IMR-90 (cell line): ENCODE measurements at regions not wholly inside any gene's neighbourhood (a gene's known extent, or its start where the extent isn't known, plus 50 kb on each side); places are given as distances from the start of the nearest gene placed in this dataset.

Experiments
- ATAC-seq: fragments of 200-7000 bp; cut with Tn5 transposase; 2 replicates; pipeline ENCODE4 v1.9.1; 2020; ENCODE audit warnings: low read depth, mild to moderate bottlenecking, moderate library complexity
- BruUV-seq: library from RNA; stranded (reverse); fragments of 400-500 nt; replicated peaks from 2 replicates; lab custom pipeline; 2021; lab: Mats Ljungman, UMichigan
- CTCF ChIA-PET: fragments of 300-600 bp; formaldehyde crosslinking; extraction: SDS; loops from one replicate; lab custom pipeline; 2021; ENCODE audit warnings: antibody characterized with exemption; lab: Yijun Ruan, JAX
- POLR2A ChIA-PET: fragments of 300-600 bp; sonication (Branson Sonifier 250); formaldehyde crosslinking; loops from one replicate; lab custom pipeline; 2022; ENCODE audit warnings: antibody characterized with exemption; ENCODE audit not compliant: unreplicated experiment; lab: Charles Lee
- DNase-seq: peaks from one replicate; pipeline ENCODE4 v3.0.0; 2013
- H2AFZ ChIP-seq: replicated peaks from 2 replicates; pipeline ENCODE3; 2013; ENCODE audit warnings: low read length, mild to moderate bottlenecking; ENCODE audit not compliant: poor library complexity
- H2AK5ac ChIP-seq: 2 replicates; pipeline ENCODE4 v1.6.1; 2013; ENCODE audit warnings: low read depth, low read length, inconsistent platforms
- H2AK9ac ChIP-seq: replicated peaks from 2 replicates; pipeline ENCODE3; 2013; ENCODE audit warnings: mild to moderate bottlenecking, low read depth, low read length, moderate library complexity; ENCODE audit not compliant: poor library complexity
- H2BK120ac ChIP-seq: 2 replicates; pipeline ENCODE4 v1.6.1; 2013; ENCODE audit warnings: low read depth, low read length, inconsistent platforms
- H2BK15ac ChIP-seq: 3 replicates; pipeline ENCODE4 v1.6.1; 2013; ENCODE audit warnings: low read depth, low read length, inconsistent platforms
- H2BK20ac ChIP-seq: 2 replicates; pipeline ENCODE4 v1.6.1; 2013; ENCODE audit warnings: low read depth, mild to moderate bottlenecking, inconsistent platforms, low read length, moderate library complexity
- H2BK5ac ChIP-seq: 2 replicates; pipeline ENCODE4 v1.6.1; 2013; ENCODE audit warnings: mild to moderate bottlenecking, low read depth, low read length, inconsistent platforms; ENCODE audit not compliant: poor library complexity, severe bottlenecking
- H3K14ac ChIP-seq: replicated peaks from 2 replicates; pipeline ENCODE4 v1.6.1; 2013; ENCODE audit warnings: low read depth, low read length, inconsistent platforms
- H3K18ac ChIP-seq: 2 replicates; pipeline ENCODE4 v1.6.1; 2013; ENCODE audit warnings: low read depth, low read length, control low read depth
- H3K23ac ChIP-seq: 2 replicates; pipeline ENCODE4 v1.6.1; 2013; ENCODE audit warnings: low read depth, low read length, inconsistent platforms
- H3K27ac ChIP-seq: 2 replicates; pipeline ENCODE4 v1.5.1; 2013; ENCODE audit warnings: mild to moderate bottlenecking, control low read depth, low read length; ENCODE audit not compliant: insufficient read depth
- H3K27me3 ChIP-seq: 2 replicates; pipeline ENCODE4 v1.6.1; 2013; ENCODE audit warnings: low read length; ENCODE audit not compliant: control insufficient read depth, insufficient read depth
- H3K36me3 ChIP-seq: 2 replicates; pipeline ENCODE4 v1.6.1; 2013; ENCODE audit warnings: low read length, mixed read lengths; ENCODE audit not compliant: control insufficient read depth, insufficient read depth
- H3K4ac ChIP-seq: 2 replicates; pipeline ENCODE4 v1.6.1; 2013; ENCODE audit warnings: low read depth, low read length, inconsistent platforms
- H3K4me1 ChIP-seq: 2 replicates; pipeline ENCODE4 v1.6.1; 2013; ENCODE audit warnings: low read length, mixed read lengths; ENCODE audit not compliant: control insufficient read depth, insufficient read depth
- H3K4me2 ChIP-seq: 2 replicates; pipeline ENCODE4 v1.6.1; 2013; ENCODE audit warnings: low read depth, mild to moderate bottlenecking, control low read depth, low read length, moderate library complexity
- H3K4me3 ChIP-seq: 2 replicates; pipeline ENCODE4 v1.5.1; 2013; ENCODE audit warnings: low read depth, mild to moderate bottlenecking, control low read depth, low read length, moderate library complexity; ENCODE audit not compliant: insufficient read depth
- H3K56ac ChIP-seq: 2 replicates; pipeline ENCODE4 v1.6.1; 2013; ENCODE audit warnings: low read length, inconsistent platforms; ENCODE audit not compliant: insufficient read depth; ENCODE audit errors: extremely low read depth
- H3K79me1 ChIP-seq, 2 experiments: 2 replicates each; pipeline ENCODE4 v1.6.1; 2013; ENCODE audit warnings: low read length in 2 of 2, inconsistent platforms in 1 of 2, low read depth in 1 of 2
- H3K9ac ChIP-seq: 2 replicates; pipeline ENCODE4 v1.6.1; 2013; ENCODE audit warnings: low read depth, low read length, control low read depth
- H3K9me1 ChIP-seq: 2 replicates; pipeline ENCODE4 v1.6.1; 2013; ENCODE audit warnings: low read length, inconsistent platforms; ENCODE audit not compliant: insufficient read depth
- H3K9me3 ChIP-seq: 2 replicates; pipeline ENCODE4 v1.6.1; 2013; ENCODE audit warnings: low read length; ENCODE audit not compliant: control insufficient read depth, insufficient read depth
- H4K20me1 ChIP-seq: 2 replicates; pipeline ENCODE4 v1.6.1; 2013; ENCODE audit warnings: low read length, inconsistent platforms; ENCODE audit not compliant: insufficient read depth
- H4K5ac ChIP-seq: 2 replicates; pipeline ENCODE4 v1.6.1; 2013; ENCODE audit warnings: mild to moderate bottlenecking, low read depth, low read length, control low read depth
- H4K8ac ChIP-seq, 2 experiments: 2 replicates each; pipeline ENCODE4 v1.6.1; 2013; ENCODE audit warnings: low read depth in 2 of 2, low read length in 2 of 2, control low read depth in 1 of 2, inconsistent platforms in 1 of 2
- H4K91ac ChIP-seq: 2 replicates; pipeline ENCODE4 v1.6.1; 2013; ENCODE audit warnings: low read depth, low read length, inconsistent platforms; ENCODE audit not compliant: insufficient read depth
- BHLHE40 ChIP-seq: fragments of 150-350 bp; IDR thresholded peaks from 2 replicates; pipeline ENCODE4 v1.6.1; 2016; ENCODE audit warnings: mild to moderate bottlenecking, low read depth, low read length
- CTCF ChIP-seq: conservative IDR thresholded peaks from 2 replicates; pipeline ENCODE4 v1.5.1; 2012; ENCODE audit warnings: mild to moderate bottlenecking, low read depth, low read length, improper control_type of control experiment
- MAFK ChIP-seq: IDR thresholded peaks from 2 replicates; pipeline ENCODE4 v1.6.1; 2012; ENCODE audit warnings: low read depth, low read length, improper control_type of control experiment
- MAZ ChIP-seq: IDR thresholded peaks from 2 replicates; pipeline ENCODE4 v1.6.1; 2012; ENCODE audit warnings: low read depth, mild to moderate bottlenecking, low read length, improper control_type of control experiment, moderate library complexity, borderline replicate concordance
- RAD21 ChIP-seq: IDR thresholded peaks from 2 replicates; pipeline ENCODE4 v1.6.1; 2012; ENCODE audit warnings: low read length, improper control_type of control experiment
- SMC3 ChIP-seq: fragments of 150-350 bp; IDR thresholded peaks from 2 replicates; pipeline ENCODE4 v1.6.1; 2016; ENCODE audit warnings: low read depth, mild to moderate bottlenecking, antibody characterized with exemption, low read length, moderate library complexity
- WGBS, 2 experiments: methylation state at CpG; one replicate each; pipeline versions ENCODE4 v1.1.5 to v1.1.7; 2013; ENCODE audit warnings: missing lambda C conversion rate in 2 of 2; ENCODE audit not compliant: insufficient read length in 1 of 2; ENCODE audit errors: extremely low coverage in 2 of 2; 5-methylcytosine and 5-hydroxymethylcytosine counted together
- dilution Hi-C: fragments of 300-500 bp; cut with HindIII; formaldehyde crosslinking; loops from one replicate; pipeline ENCODE4 v1.14.3; 2018; ENCODE audit warnings: low sequenced_read_pairs; ENCODE audit not compliant: unreplicated experiment
- in situ Hi-C: fragments of 300-500 bp; cut with MboI; formaldehyde crosslinking; loops from 3 replicates; pipeline ENCODE4 v1.14.3; 2019; ENCODE audit warnings: low sequenced_read_pairs, inconsistent platforms, mixed read lengths
- intact Hi-C: fragments of 100-400 bp; cut with micrococcal nuclease; formaldehyde crosslinking; loops from 2 replicates; pipeline ENCODE4 v1.10.0; 2022

DNA sequence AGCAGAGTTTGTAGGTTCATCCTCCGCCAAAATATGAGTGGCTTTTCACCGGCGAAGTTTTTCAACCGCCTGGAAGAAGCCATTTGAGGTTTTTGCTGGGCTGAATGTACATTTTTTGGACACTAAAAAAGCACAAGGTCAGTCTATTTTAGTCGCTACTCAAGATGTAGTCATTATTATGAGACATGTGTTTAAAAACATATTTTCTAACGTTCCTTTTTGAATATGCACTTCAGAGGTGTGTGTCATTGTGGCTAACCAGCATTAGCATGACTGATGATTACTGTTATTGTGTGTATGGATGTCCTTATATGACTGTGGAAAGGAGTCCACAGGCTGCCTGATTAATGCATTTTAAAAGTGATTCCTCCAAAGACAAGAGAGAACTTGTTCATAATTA, 605.4 kb downstream of the INHBA start:
- H2AK5ac ChIP-seq = no peak overlapping the region
- WGBS, 2 experiments = no CpG with 5 or more reads among the region's 6 CpGs
- H2BK5ac ChIP-seq = peak overlapping the region; percentile 96
- peak overlapping the region; percentile 98 for H2BK120ac ChIP-seq
- no peaks in the 10 kb centered on the region; the same call in 1 of the 2 replicates for H3K9me1 ChIP-seq
- POLR2A ChIA-PET = no interaction called here
- H3K14ac ChIP-seq = peak overlapping the region; percentile 91
- H2AFZ ChIP-seq = peak overlapping the region; percentile 25
- intact Hi-C loops (no loop called here), in situ Hi-C loops (no loop called here), dilution Hi-C loops (no loop called here)
- peaks cover 0 to 2% of the 10 kb centered on the region in 2 experiments; a peak in 1 of 4 replicates for H3K79me1 ChIP-seq
- H3K23ac ChIP-seq = peak overlapping the region; percentile 98
- peak overlapping the region; percentile 32; the same call in 1 of the 2 replicates for H3K9ac ChIP-seq
- DNase-seq = peak; percentile 95
- H3K4me2 ChIP-seq = peak overlapping the region; percentile 71
- H2BK20ac ChIP-seq = peak overlapping the region; percentile 87; the same call in 1 of the 2 replicates
- peak overlapping the region; percentile 47 for H3K27ac ChIP-seq
- peak overlapping the region; percentile 98 for H3K4ac ChIP-seq
- no peak overlapping the region for H2AK9ac ChIP-seq
- H3K9me3 ChIP-seq = no peaks in the 10 kb centered on the region
- peak; percentile 74 for ATAC-seq
- peak overlapping the region; percentile 84 for H3K56ac ChIP-seq
- BruUV-seq = no TSS peak
- no peaks in the 10 kb centered on the region for H4K20me1 ChIP-seq
- peak overlapping the region; percentile 73 to 90 for H4K8ac ChIP-seq
- H2BK15ac ChIP-seq = peak overlapping the region; percentile 69; the same call in 1 of the 3 replicates
- peak overlapping the region; percentile 1; the same call in 1 of the 2 replicates for H3K4me3 ChIP-seq
- peak overlapping the region; percentile 83; the same call in 1 of the 2 replicates for H3K18ac ChIP-seq
- TF ChIP-seq MAFK = peak; percentile 62
- TF ChIP-seq RAD21 = peak; percentile 27
- peak; percentile 5; the same call in 1 of the 2 replicates for TF ChIP-seq SMC3
- TF ChIP-seq CTCF = no peak
- TF ChIP-seq MAZ = no peak
- TF ChIP-seq BHLHE40 = no peak
- CTCF ChIA-PET = no interaction called here
- H3K36me3 ChIP-seq = no peaks in the 10 kb centered on the region
- peaks cover 7% of the 10 kb centered on the region; the same call in 1 of the 2 replicates for H3K4me1 ChIP-seq
- peak overlapping the region; percentile 96 for H4K91ac ChIP-seq
- H4K5ac ChIP-seq = peak overlapping the region; percentile 55; the same call in 1 of the 2 replicates
- H3K27me3 ChIP-seq = no peaks in the 10 kb centered on the region
